ENCODE measurements at regions not wholly inside any gene's neighbourhood (a gene's known extent, or its start where the extent isn't known, plus 50 kb on each side); places are given as distances from the start of the nearest gene placed in this dataset.

DNA sequence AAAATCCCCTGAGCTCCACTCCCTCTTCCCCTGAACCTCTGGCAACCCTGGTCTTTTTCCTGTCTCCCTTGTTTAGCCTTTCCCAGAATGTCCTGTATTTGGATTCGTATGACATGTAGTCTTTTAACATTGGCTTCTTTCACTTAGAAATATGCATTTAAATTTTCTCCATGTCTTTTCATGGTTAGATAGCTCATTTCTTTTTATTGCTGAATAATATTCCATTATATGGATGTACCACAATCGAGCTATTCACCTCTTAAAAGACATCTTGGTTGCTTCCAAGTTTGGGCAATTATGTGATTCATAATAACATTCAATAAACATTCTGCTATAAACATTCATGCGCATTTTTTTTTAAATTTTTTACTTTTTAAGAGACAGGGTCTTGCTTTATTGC, 99.6 kb upstream of the ZNF536 start:
- WGBS, 2 donors: 80 to 83% methylated on average over 3 of the region's 3 CpGs
- no peak for DNase-seq
- no peak for TF ChIP-seq POLR2A (IDR thresholded peaks at IDR 0.05)
- no peak for TF ChIP-seq POLR2AphosphoS5 (IDR thresholded peaks at IDR 0.05)
- Histone ChIP-seq H3K4me3 (no peak overlapping the region), H3K9me3 (peaks cover 7 to 8% (median 8%) of the 10 kb centered on the region in 4 donors), H3K4me1 (no peaks in the 10 kb centered on the region), H3K36me3 (no peaks in the 10 kb centered on the region), H3K27ac (no peak overlapping the region), H3K27me3 (no peaks in the 10 kb centered on the region)
- no peak for ATAC-seq (ENCODE audit: low FRiP score in 2 of 2)

DNA sequence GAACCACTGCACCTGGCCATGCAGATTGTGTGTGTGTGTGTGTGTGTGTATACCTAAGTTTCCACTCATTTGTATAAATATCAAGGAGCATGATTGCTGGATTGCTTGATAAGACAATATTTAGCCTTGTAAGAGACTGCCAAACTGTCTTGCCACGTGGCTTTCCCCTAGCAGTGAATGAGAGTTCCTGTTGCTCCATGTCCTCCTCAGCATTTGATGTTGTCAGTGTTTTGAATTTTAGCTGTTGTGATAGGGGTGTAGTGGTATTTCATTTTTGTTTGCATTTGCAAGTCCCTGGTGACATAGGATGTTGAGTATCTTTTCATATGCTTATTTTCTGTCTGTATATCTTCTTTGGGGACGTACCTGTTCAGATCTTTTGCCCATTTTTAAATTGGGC, 99.0 kb upstream of the ZNF536 start:
- no peak overlapping the region for H3K4me3 ChIP-seq
- 51 to 59% methylated on average over 2 of the region's 2 CpGs for WGBS, 2 donors
- ATAC-seq (ENCODE audit: low FRiP score in 2 of 2): no peak

DNA sequence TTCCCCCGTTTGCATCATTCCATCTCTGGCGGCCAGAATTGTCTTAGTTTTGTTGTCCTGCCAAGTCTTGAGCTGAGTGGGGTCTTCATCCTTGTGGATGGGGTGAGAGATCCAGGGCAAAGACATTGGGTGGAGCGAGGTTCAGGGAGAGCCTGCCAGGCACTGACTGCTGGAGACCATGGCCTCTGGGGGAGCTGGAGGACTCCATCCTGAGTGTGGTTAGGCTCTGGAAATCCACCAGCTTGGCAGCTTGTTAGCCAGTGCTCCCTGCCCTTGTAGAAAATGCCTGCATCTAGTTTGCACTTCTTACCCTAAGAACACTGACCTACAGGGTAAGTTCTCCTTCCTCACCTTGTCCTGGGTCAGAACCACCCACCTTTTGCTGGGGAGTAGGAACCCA, 97.2 kb upstream of the ZNF536 start:
- Histone ChIP-seq H3K27ac (no peak overlapping the region), H3K4me1 (no peaks in the 10 kb centered on the region), H3K4me3 (no peak overlapping the region), H3K27me3 (no peaks in the 10 kb centered on the region), H3K9me3 (peaks cover 7 to 8% (median 8%) of the 10 kb centered on the region in 4 donors), H3K36me3 (no peaks in the 10 kb centered on the region)
- ATAC-seq (ENCODE audit: low FRiP score in 2 of 2) (no peak), DNase-seq (no peak)
- 77 to 83% methylated on average over 3 of the region's 3 CpGs for WGBS, 2 donors
- TF ChIP-seq, protein P1, sequence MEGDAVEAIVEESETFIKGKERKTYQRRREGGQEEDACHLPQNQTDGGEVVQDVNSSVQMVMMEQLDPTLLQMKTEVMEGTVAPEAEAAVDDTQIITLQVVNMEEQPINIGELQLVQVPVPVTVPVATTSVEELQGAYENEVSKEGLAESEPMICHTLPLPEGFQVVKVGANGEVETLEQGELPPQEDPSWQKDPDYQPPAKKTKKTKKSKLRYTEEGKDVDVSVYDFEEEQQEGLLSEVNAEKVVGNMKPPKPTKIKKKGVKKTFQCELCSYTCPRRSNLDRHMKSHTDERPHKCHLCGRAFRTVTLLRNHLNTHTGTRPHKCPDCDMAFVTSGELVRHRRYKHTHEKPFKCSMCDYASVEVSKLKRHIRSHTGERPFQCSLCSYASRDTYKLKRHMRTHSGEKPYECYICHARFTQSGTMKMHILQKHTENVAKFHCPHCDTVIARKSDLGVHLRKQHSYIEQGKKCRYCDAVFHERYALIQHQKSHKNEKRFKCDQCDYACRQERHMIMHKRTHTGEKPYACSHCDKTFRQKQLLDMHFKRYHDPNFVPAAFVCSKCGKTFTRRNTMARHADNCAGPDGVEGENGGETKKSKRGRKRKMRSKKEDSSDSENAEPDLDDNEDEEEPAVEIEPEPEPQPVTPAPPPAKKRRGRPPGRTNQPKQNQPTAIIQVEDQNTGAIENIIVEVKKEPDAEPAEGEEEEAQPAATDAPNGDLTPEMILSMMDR (IDR thresholded peaks at IDR 0.05): no peak
- no peak for TF ChIP-seq POLR2AphosphoS5 (IDR thresholded peaks at IDR 0.05)
- no peak for TF ChIP-seq EP300 (IDR thresholded peaks at IDR 0.05)
- TF ChIP-seq POLR2A (IDR thresholded peaks at IDR 0.05): no peak

More for the DNA sequence above, 99.0 kb upstream of the ZNF536 start:
- H3K36me3 ChIP-seq: no peaks in the 10 kb centered on the region
- no peak for DNase-seq
- H3K9me3 ChIP-seq: peaks cover 7 to 8% (median 8%) of the 10 kb centered on the region in 4 donors
- H3K27ac ChIP-seq: no peak overlapping the region
- H3K4me1 ChIP-seq: no peaks in the 10 kb centered on the region
- no peak for TF ChIP-seq POLR2AphosphoS5 (IDR thresholded peaks at IDR 0.05)
- TF ChIP-seq POLR2A (IDR thresholded peaks at IDR 0.05): no peak
- no peak for TF ChIP-seq EP300 (IDR thresholded peaks at IDR 0.05)
- TF ChIP-seq, protein P1 (IDR thresholded peaks at IDR 0.05): no peak
- H3K27me3 ChIP-seq: no peaks in the 10 kb centered on the region

DNA sequence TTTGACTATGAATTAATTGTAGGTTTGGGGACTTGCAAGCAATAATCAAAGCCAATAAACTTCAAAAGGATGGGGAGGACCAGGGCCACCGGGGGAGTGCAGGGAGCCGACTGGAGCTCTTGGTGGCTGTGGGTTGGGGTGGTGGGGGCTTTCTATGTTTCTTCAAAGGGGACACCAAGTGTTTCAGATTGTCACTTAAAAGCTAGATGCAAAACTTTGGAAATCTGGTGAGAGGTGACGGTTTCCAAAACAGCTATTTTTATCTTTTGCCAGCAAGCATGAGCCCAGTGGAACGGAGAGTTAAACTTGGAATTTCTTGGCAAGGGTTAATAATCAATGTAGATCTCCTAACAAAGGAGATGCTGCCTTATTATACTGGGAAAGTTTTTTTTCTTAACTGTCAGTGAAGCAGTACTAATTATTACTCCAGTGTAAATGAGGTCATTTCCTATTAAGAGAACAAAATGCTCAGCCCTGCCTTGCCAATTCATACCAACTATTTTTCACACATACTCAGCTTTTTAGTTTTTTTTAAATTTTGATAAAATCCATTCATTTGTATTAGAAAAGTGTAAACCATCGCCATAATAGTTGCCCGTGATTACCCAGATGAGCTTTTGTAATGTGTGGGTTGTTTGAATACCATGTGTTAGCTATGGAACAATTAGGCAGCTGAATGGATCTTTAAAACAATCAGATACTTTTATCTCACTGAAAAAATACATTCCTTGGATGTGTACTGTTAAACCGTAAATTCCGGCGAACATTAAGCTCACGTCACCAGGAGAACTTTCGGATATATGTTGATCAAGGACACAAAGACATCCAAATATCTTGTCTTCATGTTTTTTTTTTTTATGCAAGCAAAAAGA, 95.9 kb upstream of the ZNF536 start:
- no peaks in the 10 kb centered on the region for H3K36me3 ChIP-seq
- H3K4me3 ChIP-seq: no peak overlapping the region
- no peak for ATAC-seq (ENCODE audit: low FRiP score in 2 of 2)
- H3K9me3 ChIP-seq: peaks cover 7 to 8% (median 8%) of the 10 kb centered on the region in 4 donors
- no peak overlapping the region for H3K27ac ChIP-seq
- no peaks in the 10 kb centered on the region for H3K4me1 ChIP-seq
- TF ChIP-seq POLR2A (IDR thresholded peaks at IDR 0.05): no peak
- no peak for TF ChIP-seq POLR2AphosphoS5 (IDR thresholded peaks at IDR 0.05)
- TF ChIP-seq, protein P1 (IDR thresholded peaks at IDR 0.05): no peak
- no peak for TF ChIP-seq EP300 (IDR thresholded peaks at IDR 0.05)
- H3K27me3 ChIP-seq: no peaks in the 10 kb centered on the region
- 60 to 61% methylated on average over 11 of the region's 11 CpGs for WGBS, 2 donors
- no peak for DNase-seq

DNA sequence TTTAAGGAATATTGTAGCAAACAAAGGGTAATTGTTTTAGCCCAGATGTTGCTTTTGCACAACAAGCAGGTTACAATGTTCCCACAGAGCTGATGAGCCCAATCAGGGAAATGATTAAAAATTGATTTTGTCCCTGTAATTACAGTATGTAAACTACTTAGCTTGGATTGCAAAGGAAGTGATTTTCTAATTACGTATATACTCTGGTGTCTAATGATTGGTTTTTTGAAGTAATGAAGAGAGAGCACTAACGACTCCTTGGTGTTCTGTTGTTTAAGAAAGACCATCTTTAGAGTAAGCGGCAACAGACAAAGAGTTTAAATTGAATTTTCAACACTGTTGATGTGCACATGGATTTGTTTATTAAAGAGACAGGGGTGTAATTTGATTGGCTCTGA, 95.3 kb upstream of the ZNF536 start:
- no peak for ATAC-seq (ENCODE audit: low FRiP score in 2 of 2)
- Histone ChIP-seq H3K4me1 (no peaks in the 10 kb centered on the region), H3K4me3 (no peak overlapping the region), H3K27ac (no peak overlapping the region), H3K27me3 (no peaks in the 10 kb centered on the region), H3K36me3 (no peaks in the 10 kb centered on the region), H3K9me3 (peaks cover 7 to 8% (median 8%) of the 10 kb centered on the region in 4 donors)
- WGBS, 2 donors: 63 to 67% methylated on average over 3 of the region's 3 CpGs
- DNase-seq: no peak
- TF ChIP-seq, protein P1 (IDR thresholded peaks at IDR 0.05): no peak
- TF ChIP-seq POLR2A (IDR thresholded peaks at IDR 0.05) (no peak), EP300 (IDR thresholded peaks at IDR 0.05) (no peak), POLR2AphosphoS5 (IDR thresholded peaks at IDR 0.05) (no peak)

All from upper lobe of left lung (tissue), 6 donors.